ENCODE measurements at regions not wholly inside any gene's neighbourhood (a gene's known extent, or its start where the extent isn't known, plus 50 kb on each side); places are given as distances from the start of the nearest gene placed in this dataset.

DNA sequence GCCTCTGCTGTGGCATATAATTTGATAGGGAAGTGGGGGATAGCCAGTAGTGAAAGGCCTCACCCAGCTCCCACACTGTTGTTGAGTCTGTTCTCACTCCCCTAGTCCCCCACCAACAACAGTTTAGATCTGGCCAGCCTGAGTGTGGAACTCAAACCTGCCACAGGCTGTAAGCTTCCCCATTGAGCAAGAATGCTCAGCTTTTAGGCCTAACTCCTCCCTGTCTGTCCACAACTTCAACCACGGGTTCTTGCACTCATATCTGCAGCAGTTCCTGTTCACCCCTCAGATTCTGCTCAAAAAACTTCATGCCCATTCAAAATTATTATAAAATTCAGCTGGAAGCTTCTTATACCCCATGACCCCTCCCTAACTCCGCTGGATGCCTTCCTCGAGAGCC, 975.1 kb downstream of the NSUN3 start:
- Histone ChIP-seq H3K4me2 (ENCODE audit: low read length) (no peak overlapping the region), H3K79me2 (ENCODE audit: insufficient read depth, low read length) (no peaks in the 10 kb centered on the region), H3K4me1 (ENCODE audit: insufficient read depth, low read length, severe bottlenecking) (no peaks in the 10 kb centered on the region), H3K9me3 (ENCODE audit: low read length) (no peaks in the 10 kb centered on the region), H4K20me1 (ENCODE audit: insufficient read depth, low read length) (no peaks in the 10 kb centered on the region), H3K9ac (ENCODE audit: low read length) (no peak overlapping the region), H3K9me2 (ENCODE audit: low read depth, low read length) (no peaks in the 10 kb centered on the region), H3F3A (ENCODE audit: insufficient read depth, low read length) (no peaks in the 10 kb centered on the region), H3K4me3 (ENCODE audit: low read depth, low read length, poor library complexity, severe bottlenecking) (no peak overlapping the region), H3K27ac (ENCODE audit: low read depth, low read length, poor library complexity, severe bottlenecking) (no peak overlapping the region), H3K36me3 (ENCODE audit: insufficient read depth, low read length) (no peaks in the 10 kb centered on the region), H2AFZ (ENCODE audit: low read length) (no peak overlapping the region), H3K27me3 (ENCODE audit: insufficient read depth, low read length) (no peaks in the 10 kb centered on the region)
- TF ChIP-seq EZH2 (IDR thresholded peaks at IDR 0.05; ENCODE audit: borderline replicate concordance, low read length) (no peak), CTCF (IDR thresholded peaks at IDR 0.05; ENCODE audit: low read length) (no peak)

DNA sequence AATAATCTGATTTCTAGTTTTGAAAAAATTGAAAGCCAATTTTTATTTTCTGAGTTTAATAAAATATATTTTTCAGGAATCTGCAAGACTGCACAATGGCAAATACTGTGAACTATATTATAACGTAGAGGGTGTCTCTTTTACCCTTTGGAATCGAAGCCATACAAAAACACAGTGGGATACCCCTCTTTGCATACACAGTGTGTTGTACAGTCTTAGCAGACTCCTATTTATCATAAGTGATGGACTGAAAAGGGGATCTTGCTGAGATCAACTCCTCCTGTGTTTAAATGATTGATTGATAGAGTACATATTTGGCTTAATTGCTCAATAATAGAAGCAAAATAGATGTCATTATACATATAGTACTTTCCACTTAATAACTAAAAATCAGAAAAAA, 981.2 kb downstream of the NSUN3 start:
- Histone ChIP-seq H3K4me2 (ENCODE audit: low read length) (no peak overlapping the region), H3K9me2 (ENCODE audit: low read depth, low read length) (no peaks in the 10 kb centered on the region), H3K9ac (ENCODE audit: low read length) (no peak overlapping the region), H3F3A (ENCODE audit: insufficient read depth, low read length) (no peaks in the 10 kb centered on the region), H3K4me1 (ENCODE audit: insufficient read depth, low read length, severe bottlenecking) (no peaks in the 10 kb centered on the region), H3K9me3 (ENCODE audit: low read length) (no peaks in the 10 kb centered on the region), H3K4me3 (ENCODE audit: low read depth, low read length, poor library complexity, severe bottlenecking) (no peak overlapping the region), H3K79me2 (ENCODE audit: insufficient read depth, low read length) (no peaks in the 10 kb centered on the region), H2AFZ (ENCODE audit: low read length) (no peak overlapping the region), H3K27me3 (ENCODE audit: insufficient read depth, low read length) (no peaks in the 10 kb centered on the region), H3K36me3 (ENCODE audit: insufficient read depth, low read length) (no peaks in the 10 kb centered on the region), H4K20me1 (ENCODE audit: insufficient read depth, low read length) (no peaks in the 10 kb centered on the region), H3K27ac (ENCODE audit: low read depth, low read length, poor library complexity, severe bottlenecking) (no peak overlapping the region)
- TF ChIP-seq CTCF (IDR thresholded peaks at IDR 0.05; ENCODE audit: low read length), result no peak
- no peak for TF ChIP-seq EZH2 (IDR thresholded peaks at IDR 0.05; ENCODE audit: borderline replicate concordance, low read length)

DNA sequence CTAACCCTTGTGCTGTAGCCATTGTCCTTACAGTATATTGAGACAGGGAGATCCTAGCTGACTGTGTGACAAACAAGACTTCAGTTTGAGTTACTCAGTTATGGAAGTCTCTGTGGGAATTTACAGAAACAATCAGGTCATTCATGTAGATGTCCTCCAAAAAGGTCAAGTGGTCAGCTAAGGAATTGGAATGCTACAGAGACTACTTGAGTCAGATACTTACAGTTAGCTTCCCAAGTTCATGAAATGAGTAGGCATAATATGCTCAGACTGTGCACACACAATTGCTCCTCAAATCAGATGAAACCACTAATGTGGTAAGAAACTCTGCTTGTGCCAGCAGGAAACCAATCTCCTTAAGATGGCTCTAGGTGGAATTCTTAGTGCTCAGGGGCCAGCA, 985.7 kb downstream of the NSUN3 start:
- Histone ChIP-seq H3K79me2 (ENCODE audit: insufficient read depth, low read length) (no peaks in the 10 kb centered on the region), H2AFZ (ENCODE audit: low read length) (no peak overlapping the region), H3K36me3 (ENCODE audit: insufficient read depth, low read length) (no peaks in the 10 kb centered on the region), H3F3A (ENCODE audit: insufficient read depth, low read length) (no peaks in the 10 kb centered on the region), H3K27ac (ENCODE audit: low read depth, low read length, poor library complexity, severe bottlenecking) (no peak overlapping the region), H4K20me1 (ENCODE audit: insufficient read depth, low read length) (no peaks in the 10 kb centered on the region), H3K9ac (ENCODE audit: low read length) (no peak overlapping the region), H3K27me3 (ENCODE audit: insufficient read depth, low read length) (no peaks in the 10 kb centered on the region), H3K4me2 (ENCODE audit: low read length) (no peak overlapping the region), H3K4me1 (ENCODE audit: insufficient read depth, low read length, severe bottlenecking) (no peaks in the 10 kb centered on the region), H3K4me3 (ENCODE audit: low read depth, low read length, poor library complexity, severe bottlenecking) (no peak overlapping the region), H3K9me2 (ENCODE audit: low read depth, low read length) (no peaks in the 10 kb centered on the region), H3K9me3 (ENCODE audit: low read length) (no peaks in the 10 kb centered on the region)
- TF ChIP-seq CTCF (IDR thresholded peaks at IDR 0.05; ENCODE audit: low read length) (no peak), EZH2 (IDR thresholded peaks at IDR 0.05; ENCODE audit: borderline replicate concordance, low read length) (no peak)
